NB4 (cell line): ENCODE measurements at regions not wholly inside any gene's neighbourhood (a gene's known extent, or its start where the extent isn't known, plus 50 kb on each side); places are given as distances from the start of the nearest gene placed in this dataset.

Experiments used
- POLR2A ChIP-seq: IDR thresholded peaks from 2 replicates; pipeline ENCODE4 v1.6.1; 2011; ENCODE audit warnings: mild to moderate bottlenecking; ENCODE audit not compliant: insufficient read length; ENCODE audit errors: extremely low read depth
- TF ChIP-seq, protein P1 (sequence below): IDR thresholded peaks from one replicate; pipeline ENCODE4 v1.5.1; 2012; ENCODE audit warnings: low read depth, low read length
- TF ChIP-seq, protein P2 (sequence below): IDR thresholded peaks from 2 replicates; pipeline ENCODE4 v1.6.1; 2011; ENCODE audit warnings: low read depth, low read length

DNA sequence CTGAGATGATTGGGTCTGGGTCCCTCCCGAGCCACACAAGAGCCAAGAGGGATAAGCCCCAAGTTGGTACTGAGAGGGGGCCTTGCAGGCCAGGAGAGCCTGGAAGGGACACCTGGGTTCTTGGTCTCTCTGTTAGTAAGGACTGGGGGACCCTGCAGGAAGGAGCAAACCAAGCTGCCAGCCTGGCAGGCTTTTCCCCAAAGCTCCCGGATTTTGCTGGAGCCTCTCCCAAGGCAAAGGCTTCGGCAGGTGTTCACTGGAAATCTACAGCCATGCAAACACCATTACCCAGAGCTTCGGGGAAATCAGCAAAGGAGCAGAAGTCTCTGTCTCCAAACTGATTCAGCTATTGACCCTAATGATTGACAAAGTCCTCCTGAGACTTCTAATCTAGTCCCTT lies 527.9 kb downstream of the BUD13 start:
- TF ChIP-seq, protein P1, sequence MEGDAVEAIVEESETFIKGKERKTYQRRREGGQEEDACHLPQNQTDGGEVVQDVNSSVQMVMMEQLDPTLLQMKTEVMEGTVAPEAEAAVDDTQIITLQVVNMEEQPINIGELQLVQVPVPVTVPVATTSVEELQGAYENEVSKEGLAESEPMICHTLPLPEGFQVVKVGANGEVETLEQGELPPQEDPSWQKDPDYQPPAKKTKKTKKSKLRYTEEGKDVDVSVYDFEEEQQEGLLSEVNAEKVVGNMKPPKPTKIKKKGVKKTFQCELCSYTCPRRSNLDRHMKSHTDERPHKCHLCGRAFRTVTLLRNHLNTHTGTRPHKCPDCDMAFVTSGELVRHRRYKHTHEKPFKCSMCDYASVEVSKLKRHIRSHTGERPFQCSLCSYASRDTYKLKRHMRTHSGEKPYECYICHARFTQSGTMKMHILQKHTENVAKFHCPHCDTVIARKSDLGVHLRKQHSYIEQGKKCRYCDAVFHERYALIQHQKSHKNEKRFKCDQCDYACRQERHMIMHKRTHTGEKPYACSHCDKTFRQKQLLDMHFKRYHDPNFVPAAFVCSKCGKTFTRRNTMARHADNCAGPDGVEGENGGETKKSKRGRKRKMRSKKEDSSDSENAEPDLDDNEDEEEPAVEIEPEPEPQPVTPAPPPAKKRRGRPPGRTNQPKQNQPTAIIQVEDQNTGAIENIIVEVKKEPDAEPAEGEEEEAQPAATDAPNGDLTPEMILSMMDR, result no peak
- TF ChIP-seq POLR2A, result no peak
- TF ChIP-seq, protein P2, sequence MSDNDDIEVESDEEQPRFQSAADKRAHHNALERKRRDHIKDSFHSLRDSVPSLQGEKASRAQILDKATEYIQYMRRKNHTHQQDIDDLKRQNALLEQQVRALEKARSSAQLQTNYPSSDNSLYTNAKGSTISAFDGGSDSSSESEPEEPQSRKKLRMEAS, result no peak
